Aorta (tissue), 5 donors: ENCODE measurements at regions not wholly inside any gene's neighbourhood (a gene's known extent, or its start where the extent isn't known, plus 50 kb on each side); places are given as distances from the start of the nearest gene placed in this dataset.
"Not testable (repeated sequence)": the region's sequence is repeated elsewhere in the genome, so short reads cannot be mapped to it uniquely, and the experiment has no call there.

Experiments
- ATAC-seq: fragments of 200-7000 bp; cut with Tn5 transposase; one replicate; pipeline ENCODE4 v1.9.1; 2022; ENCODE audit warnings: moderate library complexity; ENCODE audit not compliant: low FRiP score
- DNase-seq, 2 donors: peaks; one replicate each; pipeline ENCODE4 v3.0.0-alpha.2; 2020
- H3K27ac ChIP-seq, 2 donors: one replicate each; pipeline ENCODE4 v1.5.1; 2013; ENCODE audit warnings: low read length in 2 of 2, mild to moderate bottlenecking in 2 of 2, moderate library complexity in 2 of 2, control low read depth in 1 of 2, inconsistent platforms in 1 of 2, low read depth in 1 of 2
- H3K27me3 ChIP-seq, 2 donors: one replicate each; pipeline ENCODE4 v1.6.1; 2013; ENCODE audit warnings: control low read depth in 1 of 2, low read length in 1 of 2, mild to moderate bottlenecking in 1 of 2, moderate library complexity in 1 of 2; ENCODE audit not compliant: insufficient read depth in 2 of 2, control insufficient read depth in 1 of 2
- H3K36me3 ChIP-seq, 2 donors: one replicate each; pipeline ENCODE4 v1.6.1; 2013; ENCODE audit warnings: control low read depth in 1 of 2, low read length in 1 of 2, mild to moderate bottlenecking in 1 of 2; ENCODE audit not compliant: insufficient read depth in 2 of 2, control insufficient read depth in 1 of 2
- H3K4me1 ChIP-seq, 2 donors: one replicate each; pipeline ENCODE4 v1.6.1; 2013; ENCODE audit warnings: low read length in 2 of 2, control low read depth in 1 of 2, mild to moderate bottlenecking in 1 of 2, moderate library complexity in 1 of 2; ENCODE audit not compliant: insufficient read depth in 2 of 2, control insufficient read depth in 1 of 2
- H3K4me3 ChIP-seq, 2 donors: one replicate each; pipeline ENCODE4 v1.5.1; 2013; ENCODE audit warnings: low read length in 2 of 2, control low read depth in 1 of 2, mild to moderate bottlenecking in 1 of 2
- H3K9me3 ChIP-seq: one replicate; pipeline ENCODE4 v1.6.1; 2013; ENCODE audit warnings: mild to moderate bottlenecking, low read length; ENCODE audit not compliant: control insufficient read depth
- WGBS, 2 donors: extraction: QIAGEN DNeasy Blood & Tissue Kit; methylation state at CpG; one replicate each; pipeline ENCODE4 v1.1.7; 2013; 5-methylcytosine and 5-hydroxymethylcytosine counted together
- intact Hi-C, 2 donors: fragments of 100-400 bp; cut with DNase I; formaldehyde crosslinking; loops; one replicate each; pipeline versions ENCODE4 v1.14.2 to v1.15.0; 2022
- donor health status: healthy with polysubstance abuse.
- donor health status: Bipolar disorder and iron deficiency.
- donor health status: DM: no; HTN: no; CAD: no.
- donor health status: DM: no; HTN: no; CAD: no.
- donor health status: DM: yes; HTN: yes; CAD: no.

DNA sequence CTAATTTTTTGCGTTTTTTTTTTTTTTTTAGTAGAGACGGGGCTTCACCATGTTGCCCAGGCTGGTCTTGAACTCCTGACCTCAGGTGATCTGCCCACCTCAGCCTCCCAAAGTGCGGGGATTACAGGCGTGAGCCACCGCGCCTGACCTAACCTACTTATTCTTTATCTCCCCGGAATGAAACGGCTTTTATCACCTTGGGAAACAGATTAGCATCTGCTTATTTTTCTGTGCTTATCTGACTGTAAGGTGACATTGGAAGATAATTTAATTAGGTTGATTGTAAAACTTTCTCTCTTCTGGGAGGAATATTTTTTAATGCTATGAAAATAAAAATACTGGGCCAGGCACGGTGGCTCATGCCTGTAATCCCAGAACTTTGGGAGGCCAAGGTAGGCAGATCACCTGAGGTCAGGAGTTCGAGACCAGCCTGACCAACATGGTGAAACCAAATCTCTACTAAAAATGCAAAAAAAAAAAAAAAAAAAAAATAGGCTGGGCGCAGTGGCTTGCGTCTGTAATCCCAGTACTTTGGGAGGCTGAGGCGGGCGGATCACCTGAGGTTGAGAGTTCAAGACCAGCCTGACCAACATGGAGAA lies 70.2 kb upstream of the METTL9 start:
- WGBS, 2 donors: 82 to 85% methylated on average over 13 to 14 of the region's 14 CpGs
- ATAC-seq, H3K36me3 ChIP-seq, DNase-seq, H3K27me3 ChIP-seq, H3K27ac ChIP-seq, H3K4me3 ChIP-seq, H3K9me3 ChIP-seq, H3K4me1 ChIP-seq, intact Hi-C loops: not testable (repeated sequence)

DNA sequence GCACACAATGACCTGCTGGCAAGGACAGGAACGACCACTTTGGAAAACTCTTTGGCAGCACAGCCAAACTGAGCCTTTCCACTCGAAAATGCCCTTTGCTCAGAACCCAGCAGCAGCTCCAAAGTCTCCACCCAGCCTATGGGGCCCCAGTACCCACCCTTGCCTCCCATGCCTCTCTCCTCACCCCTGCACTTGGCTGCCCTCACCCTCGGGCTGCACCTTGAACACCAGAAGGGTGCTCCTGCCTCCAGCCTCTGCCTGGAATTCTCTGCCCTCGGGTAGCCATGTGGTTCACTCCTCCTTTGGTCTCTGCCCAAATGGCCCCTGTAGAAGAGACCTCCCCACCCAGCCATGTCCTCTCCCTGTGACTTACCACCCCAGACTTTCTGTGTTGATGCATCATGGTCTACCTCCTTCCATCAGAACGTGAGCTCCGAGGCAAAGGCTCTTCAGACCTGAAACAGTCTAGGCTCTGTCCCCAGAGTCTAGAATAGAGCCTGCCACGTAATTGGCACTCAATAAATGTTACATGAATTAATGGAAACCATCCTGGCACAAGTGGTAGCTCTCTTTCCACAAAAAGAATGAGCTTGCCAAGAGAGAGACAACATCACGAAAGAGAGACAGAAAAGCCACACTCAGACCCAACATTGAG lies 68.5 kb upstream of the METTL9 start:
- DNase-seq, H3K4me1 ChIP-seq, H3K27ac ChIP-seq, H3K4me3 ChIP-seq, H3K27me3 ChIP-seq, H3K36me3 ChIP-seq, ATAC-seq, H3K9me3 ChIP-seq, intact Hi-C loops: not testable (repeated sequence)
- 73 to 74% methylated on average over 7 of the region's 8 CpGs for WGBS, 2 donors

DNA sequence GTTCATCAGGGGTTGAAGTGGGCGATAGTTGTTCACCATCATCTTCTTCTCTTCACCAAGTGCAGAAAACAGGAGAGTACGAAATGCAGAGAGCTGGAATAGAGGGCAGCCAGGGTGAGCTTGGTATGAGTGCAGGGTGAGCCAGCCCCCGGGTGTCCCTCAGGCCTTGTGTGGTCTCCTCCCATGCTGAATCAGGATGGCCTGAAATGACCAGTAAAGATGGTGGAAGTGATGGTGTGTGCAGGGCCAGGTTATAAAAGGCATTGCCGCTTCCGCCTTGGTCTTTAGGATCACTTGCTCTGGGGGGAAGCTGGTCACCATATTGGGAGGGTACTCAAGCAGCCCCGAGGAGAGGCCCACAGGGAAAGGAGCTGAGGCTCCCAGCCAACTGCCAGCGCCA lies 66.4 kb upstream of the METTL9 start:
- ATAC-seq, intact Hi-C loops, H3K27ac ChIP-seq, H3K4me1 ChIP-seq, H3K27me3 ChIP-seq, H3K36me3 ChIP-seq, DNase-seq, H3K4me3 ChIP-seq, H3K9me3 ChIP-seq: not testable (repeated sequence)
- 91 to 94% methylated on average over 6 to 7 of the region's 7 CpGs for WGBS, 2 donors

- H3K9me3 ChIP-seq, H3K36me3 ChIP-seq, H3K4me3 ChIP-seq, H3K4me1 ChIP-seq, H3K27me3 ChIP-seq, DNase-seq, H3K27ac ChIP-seq, ATAC-seq, intact Hi-C loops: not testable (repeated sequence)
- WGBS, 2 donors: 97 to 100% methylated on average over 9 to 10 of the region's 10 CpGs
These were observed 65.9 kb upstream of the METTL9 start for GRCh38 chr16:21533474-21533873.

DNA sequence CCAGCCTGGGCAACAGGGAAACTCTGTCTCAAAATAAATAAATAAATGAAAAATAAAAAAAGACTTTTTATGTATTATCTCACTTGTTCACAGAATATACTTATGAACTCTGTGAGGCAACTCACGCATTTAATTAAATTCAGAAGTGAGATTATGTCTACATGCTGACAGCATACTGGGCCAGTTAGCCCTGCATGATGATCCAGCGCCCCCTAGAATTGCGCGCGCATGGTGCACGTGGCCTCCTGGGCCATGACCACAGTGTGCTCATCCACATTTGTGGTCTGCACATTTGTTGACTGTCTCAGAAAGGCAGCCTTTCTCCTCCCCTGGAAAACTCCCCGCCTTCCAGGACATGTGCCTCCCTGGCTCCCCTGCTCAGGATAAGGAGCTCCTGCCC lies 64.8 kb upstream of the METTL9 start:
- H3K4me1 ChIP-seq, ATAC-seq: not testable (repeated sequence)

DNA sequence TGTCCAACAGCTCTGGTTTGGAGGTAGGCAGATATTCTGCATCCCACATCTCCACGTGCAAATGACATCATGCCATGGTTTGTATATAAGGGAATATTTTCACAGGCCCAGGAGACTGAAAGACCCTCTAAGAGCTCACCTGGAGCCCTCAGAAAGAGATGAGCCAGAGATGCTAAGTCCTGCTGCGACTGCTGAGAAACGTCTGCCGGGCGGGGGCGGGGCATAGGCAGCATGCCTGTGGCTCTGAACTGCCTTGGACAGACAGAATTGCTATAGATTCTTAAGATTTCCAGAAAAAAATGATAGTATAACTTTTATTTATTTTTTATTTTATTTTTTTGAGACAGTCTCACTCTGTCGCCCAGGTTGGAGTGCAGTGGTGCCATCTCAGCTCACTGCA lies 64.2 kb upstream of the METTL9 start:
- H3K27me3 ChIP-seq, H3K36me3 ChIP-seq, H3K27ac ChIP-seq, H3K4me1 ChIP-seq, H3K4me3 ChIP-seq, H3K9me3 ChIP-seq, ATAC-seq, intact Hi-C loops, DNase-seq: not testable (repeated sequence)
- WGBS, 2 donors: 78 to 85% methylated on average over 5 of the region's 7 CpGs

More for the DNA sequence above, 64.8 kb upstream of the METTL9 start:
- H3K27ac ChIP-seq, H3K4me3 ChIP-seq, H3K27me3 ChIP-seq, H3K36me3 ChIP-seq, intact Hi-C loops, DNase-seq, H3K9me3 ChIP-seq: not testable (repeated sequence)
- WGBS, 2 donors: 87 to 89% methylated on average over 6 to 7 of the region's 7 CpGs

- H3K27me3 ChIP-seq, H3K27ac ChIP-seq, H3K9me3 ChIP-seq, H3K36me3 ChIP-seq, ATAC-seq, intact Hi-C loops, H3K4me1 ChIP-seq, H3K4me3 ChIP-seq, DNase-seq: not testable (repeated sequence)
- WGBS, 2 donors: 90 to 93% methylated on average over 10 to 13 of the region's 16 CpGs
These were observed 62.6 kb upstream of the METTL9 start for GRCh38 chr16:21536740-21537139.

DNA sequence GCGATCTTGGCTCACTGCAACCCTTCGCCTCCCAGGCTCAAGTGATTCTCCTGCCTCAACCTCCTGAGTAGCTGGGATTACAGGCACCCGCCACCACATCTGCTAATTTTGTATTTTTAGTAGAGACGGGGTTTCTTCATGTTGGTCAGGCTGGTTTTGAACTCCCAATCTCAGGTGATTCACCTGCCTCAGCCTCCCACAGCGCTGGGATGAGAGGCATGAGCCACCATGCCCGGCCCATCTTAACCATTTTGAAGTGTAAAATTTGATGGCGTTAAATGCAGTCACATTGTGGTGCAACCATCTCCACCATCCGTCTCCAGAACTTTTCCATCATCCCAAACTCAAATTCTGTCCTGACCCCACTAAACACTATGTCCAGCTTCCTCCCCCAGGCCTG lies 61.8 kb upstream of the METTL9 start:
- H3K36me3 ChIP-seq, H3K27me3 ChIP-seq, H3K27ac ChIP-seq, ATAC-seq, intact Hi-C loops, H3K4me3 ChIP-seq, H3K9me3 ChIP-seq, H3K4me1 ChIP-seq, DNase-seq: not testable (repeated sequence)
- 97 to 98% methylated on average over 7 of the region's 8 CpGs for WGBS, 2 donors

DNA sequence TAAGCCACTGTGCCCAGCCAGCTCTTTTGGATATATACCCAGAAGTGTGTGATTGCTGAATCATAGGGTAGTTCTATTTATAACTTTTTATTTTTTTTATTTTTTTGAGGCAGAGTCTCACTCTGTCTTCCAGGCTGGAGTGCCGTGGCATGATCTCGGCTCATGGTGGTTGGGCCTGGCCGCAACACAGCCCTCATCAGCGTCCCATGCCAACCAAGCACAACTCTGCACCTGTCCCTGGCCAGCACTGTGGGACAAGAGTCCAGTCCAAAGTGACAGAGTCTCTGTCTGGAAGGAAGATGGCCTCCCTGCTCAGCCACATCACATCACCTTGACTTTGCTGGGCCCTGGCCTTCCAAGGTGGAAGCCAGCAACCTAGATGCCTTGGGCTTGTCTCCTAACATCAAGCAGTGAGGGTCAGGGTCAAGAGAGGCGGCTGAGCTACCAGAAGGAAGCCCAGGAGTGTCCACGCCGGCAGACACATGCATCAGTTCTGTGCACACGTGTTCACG lies 60.2 kb upstream of the METTL9 start:
- H3K4me3 ChIP-seq, intact Hi-C loops, H3K9me3 ChIP-seq, H3K27me3 ChIP-seq, H3K36me3 ChIP-seq, H3K4me1 ChIP-seq, DNase-seq: not testable (repeated sequence)
- 55 to 58% methylated on average over 9 of the region's 9 CpGs for WGBS, 2 donors
- peak overlapping the region in 1 of 2 donors; percentile 47 for H3K27ac ChIP-seq
- peak; percentile 55 for ATAC-seq
